MM.1S (cell line): ENCODE measurements at regions not wholly inside any gene's neighbourhood (a gene's known extent, or its start where the extent isn't known, plus 50 kb on each side); places are given as distances from the start of the nearest gene placed in this dataset.

Source experiments
- DNase-seq: peaks from one replicate; pipeline ENCODE4 v3.0.0-alpha.2; 2015
- H2AFZ ChIP-seq: fragments of 300-600 bp; sonication (generic); 2 replicates; pipeline ENCODE4 v1.6.0; 2016; ENCODE audit warnings: antibody characterized with exemption, low read length
- H3F3A ChIP-seq: fragments of 300-600 bp; sonication (generic); 2 replicates; pipeline ENCODE4 v1.6.1; 2016; ENCODE audit warnings: mild to moderate bottlenecking, antibody characterized with exemption, low read length, moderate library complexity, mixed read lengths; ENCODE audit not compliant: insufficient read depth
- H3K27ac ChIP-seq: fragments of 300-600 bp; sonication (generic); 2 replicates; pipeline ENCODE4 v1.5.1; 2016; ENCODE audit warnings: mild to moderate bottlenecking, low read length
- H3K27me3 ChIP-seq: fragments of 300-600 bp; sonication (generic); replicated peaks from 2 replicates; pipeline ENCODE4 v1.6.0; 2016; ENCODE audit warnings: low read length; ENCODE audit not compliant: insufficient read depth
- H3K36me3 ChIP-seq: fragments of 300-600 bp; sonication (generic); replicated peaks from 2 replicates; pipeline ENCODE4 v1.6.1; 2016; ENCODE audit warnings: mild to moderate bottlenecking, low read length, mixed read lengths; ENCODE audit not compliant: insufficient read depth
- H3K4me1 ChIP-seq: fragments of 300-600 bp; sonication (generic); 2 replicates; pipeline ENCODE4 v1.6.1; 2016; ENCODE audit warnings: low read length, mixed read lengths
- H3K4me2 ChIP-seq: fragments of 300-600 bp; sonication (generic); 2 replicates; pipeline ENCODE4 v1.6.0; 2016; ENCODE audit warnings: low read depth, low read length
- H3K4me3 ChIP-seq: fragments of 300-600 bp; sonication (generic); 2 replicates; pipeline ENCODE4 v1.5.1; 2016; ENCODE audit warnings: low read length, mixed read lengths
- H3K79me2 ChIP-seq: fragments of 300-600 bp; sonication (generic); 2 replicates; pipeline ENCODE4 v1.6.1; 2016; ENCODE audit warnings: mixed run types, low read length, mixed read lengths
- H3K9ac ChIP-seq: fragments of 300-600 bp; sonication (generic); 2 replicates; pipeline ENCODE4 v1.6.1; 2016; ENCODE audit warnings: low read length, mixed read lengths
- H3K9me2 ChIP-seq: fragments of 300-600 bp; sonication (generic); replicated peaks from 2 replicates; pipeline ENCODE4 v1.6.1; 2016; ENCODE audit warnings: mild to moderate bottlenecking, low read length, mixed read lengths; ENCODE audit not compliant: insufficient read depth
- H3K9me3 ChIP-seq: fragments of 300-600 bp; sonication (generic); replicated peaks from 2 replicates; pipeline ENCODE4 v1.6.1; 2016; ENCODE audit warnings: mild to moderate bottlenecking, low read length, mixed read lengths; ENCODE audit not compliant: insufficient read depth
- H4K20me1 ChIP-seq: fragments of 300-600 bp; sonication (generic); 2 replicates; pipeline ENCODE4 v1.6.1; 2016; ENCODE audit warnings: mild to moderate bottlenecking, low read length, moderate library complexity, mixed read lengths; ENCODE audit not compliant: insufficient read depth
- EZH2 ChIP-seq: fragments of 300-600 bp; sonication (generic); optimal IDR thresholded peaks from 2 replicates; pipeline ENCODE3; 2017; ENCODE audit warnings: low read depth, mild to moderate bottlenecking, antibody characterized with exemption, low read length, mixed read lengths
- EZH2phosphoT487 ChIP-seq: fragments of 300-600 bp; sonication (generic); IDR thresholded peaks from 2 replicates; pipeline ENCODE4 v1.6.1; 2018; ENCODE audit warnings: antibody characterized with exemption, low read length
- TF ChIP-seq, protein P1 (sequence below): fragments of 300-600 bp; sonication (generic); IDR thresholded peaks from 2 replicates; pipeline ENCODE4 v1.5.1; 2016; ENCODE audit warnings: antibody characterized with exemption, low read length, mixed read lengths

DNA sequence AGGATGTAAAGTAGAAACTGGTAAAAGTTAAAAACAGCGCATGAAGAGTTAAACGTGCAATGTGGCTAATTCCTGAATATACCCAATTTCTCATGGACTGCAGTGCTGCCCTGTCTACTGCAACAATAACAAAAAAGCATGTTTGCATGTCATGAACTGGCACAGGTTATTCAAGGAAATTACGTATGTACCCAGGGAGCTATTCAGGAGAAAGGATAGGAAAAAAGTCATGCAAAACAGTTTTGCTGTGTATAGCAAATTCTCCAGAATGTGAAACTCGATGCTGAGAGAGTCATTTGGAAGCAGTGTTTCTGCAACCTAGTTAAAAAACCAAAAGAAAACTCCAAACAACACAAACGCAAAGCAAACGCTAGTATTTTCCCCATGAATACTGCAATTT is 381.5 kb upstream of the PRKX start:
- Histone ChIP-seq H3K9ac (no peak overlapping the region), H3K9me2 (no peaks in the 10 kb centered on the region), H3K27me3 (no peaks in the 10 kb centered on the region), H4K20me1 (no peaks in the 10 kb centered on the region), H3K4me3 (no peak overlapping the region), H3F3A (no peaks in the 10 kb centered on the region), H3K9me3 (no peaks in the 10 kb centered on the region), H3K4me1 (no peaks in the 10 kb centered on the region), H3K27ac (no peak overlapping the region), H3K4me2 (no peak overlapping the region), H2AFZ (no peak overlapping the region), H3K36me3 (no peaks in the 10 kb centered on the region), H3K79me2 (no peaks in the 10 kb centered on the region)
- TF ChIP-seq EZH2, result no peak
- no peak for TF ChIP-seq EZH2phosphoT487
- TF ChIP-seq, protein P1, sequence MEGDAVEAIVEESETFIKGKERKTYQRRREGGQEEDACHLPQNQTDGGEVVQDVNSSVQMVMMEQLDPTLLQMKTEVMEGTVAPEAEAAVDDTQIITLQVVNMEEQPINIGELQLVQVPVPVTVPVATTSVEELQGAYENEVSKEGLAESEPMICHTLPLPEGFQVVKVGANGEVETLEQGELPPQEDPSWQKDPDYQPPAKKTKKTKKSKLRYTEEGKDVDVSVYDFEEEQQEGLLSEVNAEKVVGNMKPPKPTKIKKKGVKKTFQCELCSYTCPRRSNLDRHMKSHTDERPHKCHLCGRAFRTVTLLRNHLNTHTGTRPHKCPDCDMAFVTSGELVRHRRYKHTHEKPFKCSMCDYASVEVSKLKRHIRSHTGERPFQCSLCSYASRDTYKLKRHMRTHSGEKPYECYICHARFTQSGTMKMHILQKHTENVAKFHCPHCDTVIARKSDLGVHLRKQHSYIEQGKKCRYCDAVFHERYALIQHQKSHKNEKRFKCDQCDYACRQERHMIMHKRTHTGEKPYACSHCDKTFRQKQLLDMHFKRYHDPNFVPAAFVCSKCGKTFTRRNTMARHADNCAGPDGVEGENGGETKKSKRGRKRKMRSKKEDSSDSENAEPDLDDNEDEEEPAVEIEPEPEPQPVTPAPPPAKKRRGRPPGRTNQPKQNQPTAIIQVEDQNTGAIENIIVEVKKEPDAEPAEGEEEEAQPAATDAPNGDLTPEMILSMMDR, result no peak
- DNase-seq, result no peak

DNA sequence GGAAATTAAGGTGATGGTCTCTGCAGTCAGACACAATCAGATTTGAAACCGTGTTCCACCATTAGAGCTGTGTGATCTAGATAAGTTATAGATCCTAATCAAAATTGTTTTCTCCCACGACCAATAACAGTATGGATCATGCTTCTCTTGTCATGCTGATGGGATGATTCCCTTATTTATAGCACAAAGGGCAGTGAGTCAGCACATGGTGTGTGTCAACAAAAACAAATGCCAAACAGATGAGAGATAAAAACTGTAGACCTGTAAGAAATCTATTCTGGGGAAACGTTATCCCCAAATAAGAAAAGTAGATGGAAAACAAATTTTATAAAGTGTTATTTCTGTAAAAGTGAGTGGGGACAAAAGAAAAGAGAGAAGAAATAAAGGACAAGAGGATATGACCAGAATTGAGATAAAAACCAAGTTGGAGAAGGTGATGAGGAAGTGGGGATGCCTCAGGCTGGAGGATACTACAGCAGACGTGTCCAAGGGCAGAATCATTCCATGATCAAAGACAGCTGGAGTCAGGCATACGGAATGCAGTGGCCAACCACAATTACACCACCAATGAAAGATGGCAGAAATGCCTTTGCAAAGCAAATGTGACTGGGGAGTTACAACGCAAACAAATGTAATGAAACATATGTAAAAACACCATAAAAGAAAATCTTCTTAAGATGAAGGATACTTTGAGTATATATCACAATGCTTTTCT is 377.8 kb upstream of the PRKX start:
- Histone ChIP-seq H3K4me2 (no peak overlapping the region), H3F3A (no peaks in the 10 kb centered on the region), H2AFZ (no peak overlapping the region), H3K79me2 (no peaks in the 10 kb centered on the region), H3K36me3 (no peaks in the 10 kb centered on the region), H3K9me3 (no peaks in the 10 kb centered on the region), H3K9ac (no peak overlapping the region), H4K20me1 (no peaks in the 10 kb centered on the region), H3K4me1 (no peaks in the 10 kb centered on the region), H3K9me2 (no peaks in the 10 kb centered on the region), H3K4me3 (no peak overlapping the region), H3K27ac (no peak overlapping the region), H3K27me3 (no peaks in the 10 kb centered on the region)
- TF ChIP-seq, protein P1, result no peak
- TF ChIP-seq EZH2 (no peak), EZH2phosphoT487 (no peak)
- no peak for DNase-seq

DNA sequence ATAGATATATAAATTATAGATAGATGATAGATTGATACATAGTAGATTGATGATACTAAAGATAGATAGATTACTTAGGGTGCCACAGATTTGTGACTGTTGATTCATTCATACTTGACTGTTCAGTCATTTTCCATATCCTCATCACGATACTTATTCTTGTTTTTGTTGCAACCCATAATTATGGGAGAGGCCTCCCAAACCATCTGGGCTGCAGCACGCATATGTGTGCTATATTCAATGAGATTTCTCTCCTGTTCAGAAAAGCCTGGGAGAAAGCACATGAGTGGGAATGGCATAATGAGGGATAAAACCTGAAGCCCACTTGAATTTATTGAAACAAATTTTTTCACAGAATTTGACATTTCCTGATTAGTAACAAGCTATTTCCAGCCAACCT is 346.4 kb upstream of the PRKX start:
- TF ChIP-seq EZH2 (no peak), EZH2phosphoT487 (no peak)
- TF ChIP-seq, protein P1, result no peak
- Histone ChIP-seq H3K9ac (no peak overlapping the region), H3F3A (no peaks in the 10 kb centered on the region), H3K4me1 (no peaks in the 10 kb centered on the region), H3K27ac (no peak overlapping the region), H3K27me3 (no peaks in the 10 kb centered on the region), H3K9me3 (no peaks in the 10 kb centered on the region), H4K20me1 (no peaks in the 10 kb centered on the region), H3K4me3 (no peak overlapping the region), H3K79me2 (no peaks in the 10 kb centered on the region), H3K4me2 (no peak overlapping the region), H3K9me2 (no peaks in the 10 kb centered on the region), H2AFZ (no peak overlapping the region), H3K36me3 (no peaks in the 10 kb centered on the region)
- no peak for DNase-seq
